Ishikawa (cell line): ENCODE measurements at regions not wholly inside any gene's neighbourhood (a gene's known extent, or its start where the extent isn't known, plus 50 kb on each side); places are given as distances from the start of the nearest gene placed in this dataset.

Source experiments
- CEBPB ChIP-seq: IDR thresholded peaks from 2 replicates; pipeline ENCODE4 v1.6.1; 2012
- CREB1 ChIP-seq: IDR thresholded peaks from 2 replicates; pipeline ENCODE4 v1.6.1; 2012; ENCODE audit warnings: low read depth
- EGR1 ChIP-seq: IDR thresholded peaks from 2 replicates; pipeline ENCODE4 v1.6.1; 2012
- EP300 ChIP-seq: IDR thresholded peaks from 2 replicates; pipeline ENCODE4 v1.6.1; 2012; ENCODE audit warnings: borderline replicate concordance
- FOXM1 ChIP-seq: IDR thresholded peaks from 2 replicates; pipeline ENCODE4 v1.6.1; 2012; ENCODE audit warnings: low read depth, borderline replicate concordance
- NFIC ChIP-seq: IDR thresholded peaks from 2 replicates; pipeline ENCODE4 v1.6.1; 2012
- RAD21 ChIP-seq: IDR thresholded peaks from 2 replicates; pipeline ENCODE4 v1.6.1; 2012; ENCODE audit warnings: low read depth
- REST ChIP-seq: IDR thresholded peaks from 2 replicates; pipeline ENCODE4 v1.6.1; 2012; ENCODE audit warnings: low read depth, mild to moderate bottlenecking
- TAF1 ChIP-seq: IDR thresholded peaks from 2 replicates; pipeline ENCODE4 v1.6.1; 2012; ENCODE audit warnings: low read depth, mild to moderate bottlenecking
- TCF12 ChIP-seq: IDR thresholded peaks from 2 replicates; pipeline ENCODE4 v1.6.1; 2012; ENCODE audit warnings: low read depth
- TEAD4 ChIP-seq: IDR thresholded peaks from 2 replicates; pipeline ENCODE4 v1.6.1; 2012
- YY1 ChIP-seq: IDR thresholded peaks from 2 replicates; pipeline ENCODE4 v1.6.1; 2012; ENCODE audit warnings: low read depth
- ZBTB7A ChIP-seq: IDR thresholded peaks from 2 replicates; pipeline ENCODE4 v1.6.1; 2012; ENCODE audit warnings: low read depth
- TF ChIP-seq, protein P1 (sequence below): IDR thresholded peaks from 2 replicates; pipeline ENCODE4 v1.6.1; 2012
- TF ChIP-seq, protein P2 (sequence below): IDR thresholded peaks from 2 replicates; pipeline ENCODE4 v1.6.1; 2012

DNA sequence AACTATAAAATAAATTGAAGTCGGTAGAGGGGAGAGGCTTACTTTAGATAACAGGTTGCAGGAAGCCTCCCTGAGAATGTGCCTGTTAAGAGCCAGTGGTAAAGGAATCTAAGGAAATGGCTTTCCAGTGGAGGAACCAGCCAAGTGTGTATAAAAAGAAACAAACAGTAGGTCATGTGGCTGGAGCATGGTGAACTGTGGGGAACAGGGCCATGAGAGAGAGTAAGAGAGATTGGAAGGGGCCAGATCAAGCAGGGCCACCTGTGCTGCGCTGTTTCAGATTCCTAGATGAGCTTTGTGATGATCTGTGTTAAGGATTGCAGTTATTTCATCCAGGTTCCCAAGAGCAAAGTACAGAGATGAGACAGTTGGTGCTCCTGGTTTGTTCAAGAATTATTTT lies 152.7 kb upstream of the SGCD start:
- no peak for TF ChIP-seq NFIC
- no peak for TF ChIP-seq TAF1
- TF ChIP-seq CREB1, result no peak
- no peak for TF ChIP-seq ZBTB7A

- TF ChIP-seq FOXM1 (no peak), CREB1 (no peak), EP300 (no peak), CEBPB (no peak), YY1 (no peak)
- TF ChIP-seq, protein P1, sequence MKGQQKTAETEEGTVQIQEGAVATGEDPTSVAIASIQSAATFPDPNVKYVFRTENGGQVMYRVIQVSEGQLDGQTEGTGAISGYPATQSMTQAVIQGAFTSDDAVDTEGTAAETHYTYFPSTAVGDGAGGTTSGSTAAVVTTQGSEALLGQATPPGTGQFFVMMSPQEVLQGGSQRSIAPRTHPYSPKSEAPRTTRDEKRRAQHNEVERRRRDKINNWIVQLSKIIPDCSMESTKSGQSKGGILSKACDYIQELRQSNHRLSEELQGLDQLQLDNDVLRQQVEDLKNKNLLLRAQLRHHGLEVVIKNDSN, result no peak
Measured at GRCh38 chr5:156178117-156178516, 148.8 kb upstream of the SGCD start.

GRCh38 chr5:156181656-156182055 lies 145.3 kb upstream of the SGCD start:
- TF ChIP-seq EP300 (no peak), NFIC (no peak)

GRCh38 chr5:156182174-156182967 lies 144.6 kb upstream of the SGCD start:
- TF ChIP-seq TEAD4 (no peak), CREB1 (no peak), ZBTB7A (no peak), EP300 (no peak), YY1 (no peak), RAD21 (no peak), CEBPB (no peak)
- TF ChIP-seq, protein P1, result no peak
- TF ChIP-seq, protein P2, sequence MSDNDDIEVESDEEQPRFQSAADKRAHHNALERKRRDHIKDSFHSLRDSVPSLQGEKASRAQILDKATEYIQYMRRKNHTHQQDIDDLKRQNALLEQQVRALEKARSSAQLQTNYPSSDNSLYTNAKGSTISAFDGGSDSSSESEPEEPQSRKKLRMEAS, result no peak

DNA sequence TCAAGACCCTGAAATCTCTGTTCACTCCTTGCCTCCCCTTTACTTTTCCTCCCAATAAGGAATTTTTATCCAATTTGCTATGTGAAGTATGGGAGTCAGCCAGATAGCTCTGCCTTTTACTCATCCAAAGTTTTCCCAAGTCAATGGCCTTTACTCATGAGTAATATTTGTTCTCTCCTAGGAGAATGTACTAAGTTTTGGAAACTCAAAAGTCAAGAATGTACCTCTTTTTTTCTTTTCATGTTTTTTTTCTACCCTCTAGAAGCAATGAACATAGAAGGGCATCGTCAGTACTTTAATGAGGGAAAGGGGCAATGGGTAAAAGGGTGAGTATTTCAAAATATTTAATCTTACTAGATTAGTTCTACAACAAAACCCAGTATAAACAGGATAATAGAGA lies 140.2 kb upstream of the SGCD start:
- no peak for TF ChIP-seq ZBTB7A
- TF ChIP-seq, protein P2, result no peak

DNA sequence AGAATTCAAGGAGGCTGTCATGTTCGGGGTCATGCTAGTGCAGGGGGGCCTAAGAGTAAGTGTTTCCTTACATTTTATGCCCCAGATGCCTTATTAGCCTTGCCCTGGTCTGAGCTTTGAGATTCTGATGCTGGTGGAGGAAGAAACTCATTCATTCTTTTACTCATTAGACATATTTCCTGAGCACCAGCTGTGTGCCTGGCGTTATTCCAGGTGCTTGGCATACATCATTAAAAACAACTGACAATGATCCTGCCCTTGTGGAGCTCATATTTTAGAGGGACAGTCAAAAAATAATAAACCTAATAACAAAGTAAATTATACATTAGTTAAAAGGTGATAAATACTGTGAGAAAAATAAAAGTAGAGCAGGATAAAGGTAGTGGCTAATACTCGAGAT lies 138.9 kb upstream of the SGCD start:
- TF ChIP-seq NFIC (no peak), TCF12 (no peak)

- no peak for TF ChIP-seq CEBPB
- no peak for TF ChIP-seq TEAD4
- TF ChIP-seq, protein P2, result no peak
- no peak for TF ChIP-seq TCF12
- TF ChIP-seq RAD21, result no peak
- no peak for TF ChIP-seq FOXM1
- TF ChIP-seq REST, result no peak
- TF ChIP-seq, protein P1, result no peak
- TF ChIP-seq YY1, result no peak
- no peak for TF ChIP-seq EP300
- TF ChIP-seq TAF1, result no peak
- no peak for TF ChIP-seq CREB1
Measured at GRCh38 chr5:156189628-156190027, 137.3 kb upstream of the SGCD start.

GRCh38 chr5:156191547-156191946 lies 135.4 kb upstream of the SGCD start:
- TF ChIP-seq TAF1 (no peak), TCF12 (no peak), CREB1 (no peak)

DNA sequence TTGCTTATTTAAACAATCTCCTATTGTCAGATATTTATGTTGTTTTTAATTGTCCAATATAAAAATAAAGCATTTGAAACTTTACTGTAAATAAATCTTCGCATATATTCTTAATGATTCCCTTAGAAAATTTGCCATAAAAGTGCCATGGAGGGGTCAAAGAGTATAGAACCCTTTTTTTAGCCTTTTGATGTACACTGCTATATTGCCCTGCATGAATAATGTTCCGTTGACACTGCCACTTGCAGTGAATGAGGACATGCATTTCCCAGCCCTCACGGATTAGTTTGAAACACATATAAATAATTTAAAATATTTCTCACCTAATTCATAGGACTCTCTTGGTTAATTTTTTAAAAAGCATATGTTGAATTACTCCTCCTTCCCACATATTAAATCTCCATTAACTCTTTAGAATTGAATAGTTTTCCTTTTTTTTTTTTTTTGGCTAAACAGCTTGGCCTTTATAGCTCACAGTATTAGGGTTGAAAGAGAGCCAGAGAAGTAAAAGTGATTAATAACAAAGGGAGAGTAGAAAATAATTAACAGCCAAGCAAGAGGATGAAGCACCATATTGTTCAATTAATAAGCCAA lies 129.8 kb upstream of the SGCD start:
- TF ChIP-seq ZBTB7A (no peak), NFIC (no peak), CREB1 (no peak), EP300 (no peak), TEAD4 (no peak), YY1 (no peak), EGR1 (no peak), FOXM1 (no peak), CEBPB (no peak), TAF1 (no peak), RAD21 (no peak), TCF12 (no peak), REST (no peak)
- TF ChIP-seq, protein P1, result no peak
